HG02642 (cell line): ENCODE measurements at regions not wholly inside any gene's neighbourhood (a gene's known extent, or its start where the extent isn't known, plus 50 kb on each side); places are given as distances from the start of the nearest gene placed in this dataset.

Source experiments
- ATAC-seq: cut with Tn5 transposase; IDR thresholded peaks from one replicate; pipeline ENCODE4 v1.9.1; 2021; ENCODE audit warnings: mild to moderate bottlenecking; ENCODE audit not compliant: unreplicated experiment, poor library complexity

DNA sequence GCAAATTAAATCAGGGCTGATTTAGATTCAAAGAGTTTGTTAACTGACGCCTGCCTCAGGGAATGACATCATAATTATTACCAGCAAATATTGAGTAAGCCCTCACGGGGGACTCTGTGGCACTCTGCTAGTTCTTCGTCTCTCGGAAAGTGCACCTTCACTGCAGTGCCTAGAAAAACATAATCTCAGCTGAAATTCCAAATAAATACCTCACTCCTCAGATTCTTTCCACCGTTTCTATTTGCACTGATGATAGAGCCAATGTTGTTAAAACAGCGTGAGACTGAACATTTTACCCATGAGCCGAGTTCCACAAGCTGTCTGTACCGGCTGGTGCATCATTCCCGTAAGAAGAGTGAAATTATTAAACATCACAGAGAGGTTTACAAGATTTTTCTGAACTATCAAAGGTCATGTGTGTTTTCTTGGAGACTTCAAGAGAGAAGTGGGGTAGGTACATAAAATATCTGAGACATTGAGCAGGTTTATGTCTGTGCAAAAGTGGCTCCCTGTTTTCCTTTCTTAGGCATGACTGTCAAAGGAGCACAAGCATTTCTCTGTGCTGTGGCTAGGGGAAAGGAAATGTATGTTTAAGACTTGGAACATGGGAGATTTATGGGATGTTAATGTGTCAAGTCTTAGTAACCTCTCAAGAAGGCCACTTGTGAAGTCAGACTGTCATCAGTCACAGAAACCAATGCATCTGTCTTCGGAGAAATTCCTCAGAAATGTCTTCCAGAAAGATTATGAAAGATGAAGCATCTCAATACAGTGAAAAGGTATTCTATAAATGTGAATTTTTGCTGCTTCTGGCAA lies 119.6 kb downstream of the CBLL2 start:
- ATAC-seq = no peak

GRCh38 chrX:22395372-22395771 lies 122.7 kb downstream of the CBLL2 start:
- ATAC-seq = no peak

- no peak for ATAC-seq
These were observed 123.7 kb downstream of the CBLL2 start for GRCh38 chrX:22396408-22396807.

GRCh38 chrX:22397566-22397965 lies 124.9 kb downstream of the CBLL2 start:
- ATAC-seq = no peak

DNA sequence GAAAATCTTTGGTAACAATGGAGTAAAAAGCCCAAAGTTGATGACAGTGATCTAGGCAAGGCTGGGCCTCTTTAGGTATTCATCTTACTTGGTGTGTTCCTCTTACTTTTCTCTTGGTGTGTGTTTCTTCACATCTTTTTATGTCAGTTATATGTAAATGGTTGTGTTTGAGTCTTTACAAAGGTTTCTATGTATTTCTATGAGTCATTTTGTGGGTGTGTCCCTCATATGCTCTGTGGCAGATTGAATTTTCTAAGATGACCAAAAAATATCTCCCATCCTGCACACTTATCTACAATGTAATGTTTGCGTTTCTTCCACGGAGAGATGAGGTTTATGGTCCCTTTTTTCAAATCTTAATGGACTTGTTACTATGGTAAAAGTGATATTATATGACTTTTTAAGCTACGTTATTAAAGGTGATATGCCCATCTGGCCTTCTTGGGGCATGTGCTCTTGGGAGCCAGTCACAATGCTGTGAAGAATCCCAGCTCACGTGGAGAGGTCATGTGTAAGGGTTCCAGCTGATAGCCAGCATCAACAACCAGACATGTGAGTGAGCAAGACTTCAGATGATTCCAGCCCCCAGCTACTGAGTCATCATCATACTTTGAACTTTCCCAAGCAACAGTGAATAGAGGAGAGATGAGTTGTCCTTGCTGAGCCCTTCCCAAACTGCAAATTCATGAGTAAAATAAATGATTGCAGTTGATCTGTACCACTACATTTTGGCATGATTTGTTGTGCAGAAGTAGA lies 126.9 kb downstream of the CBLL2 start:
- ATAC-seq = no peak

DNA sequence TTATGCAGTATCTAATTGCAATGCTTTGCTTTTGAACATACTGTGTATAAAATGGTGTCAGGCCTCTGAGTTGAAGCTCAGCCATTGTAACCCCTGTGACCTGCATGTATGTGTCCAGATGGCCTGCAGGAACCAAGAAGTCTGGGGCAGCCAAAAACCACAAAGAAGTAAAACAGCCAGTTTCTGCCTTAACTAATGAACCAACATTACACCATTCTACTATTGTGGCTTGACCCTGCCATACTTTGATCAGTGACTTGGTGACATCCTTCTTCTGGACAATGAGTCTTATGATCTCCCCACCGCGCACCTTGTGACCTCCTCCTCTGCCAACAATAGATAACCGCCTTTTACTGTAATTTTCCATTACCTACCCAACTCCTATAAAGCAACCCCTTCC lies 131.6 kb downstream of the CBLL2 start:
- no peak for ATAC-seq

GRCh38 chrX:22406201-22406737 lies 133.6 kb downstream of the CBLL2 start:
- ATAC-seq = no peak

DNA sequence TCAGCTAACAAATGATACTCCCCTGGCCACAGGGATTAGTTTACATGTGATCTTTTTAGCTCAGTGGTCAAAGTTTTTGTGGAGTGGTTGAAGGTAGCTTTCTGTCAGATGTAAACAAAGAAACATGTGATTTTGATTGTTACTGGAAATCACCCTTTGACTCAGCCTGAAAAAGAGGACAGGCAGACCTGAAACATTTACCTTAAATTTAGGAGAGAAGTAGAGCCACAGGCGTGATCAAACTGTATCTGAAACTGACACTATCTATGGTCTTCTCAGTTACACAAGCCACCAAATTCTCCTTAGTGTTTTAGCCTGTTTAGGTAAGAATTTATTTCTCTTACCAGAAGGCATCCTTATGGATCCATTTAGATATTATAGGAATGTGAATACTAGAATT lies 136.7 kb downstream of the CBLL2 start:
- ATAC-seq = no peak

- ATAC-seq = no peak
These were observed 151.6 kb downstream of the CBLL2 start for GRCh38 chrX:22424122-22424915.

DNA sequence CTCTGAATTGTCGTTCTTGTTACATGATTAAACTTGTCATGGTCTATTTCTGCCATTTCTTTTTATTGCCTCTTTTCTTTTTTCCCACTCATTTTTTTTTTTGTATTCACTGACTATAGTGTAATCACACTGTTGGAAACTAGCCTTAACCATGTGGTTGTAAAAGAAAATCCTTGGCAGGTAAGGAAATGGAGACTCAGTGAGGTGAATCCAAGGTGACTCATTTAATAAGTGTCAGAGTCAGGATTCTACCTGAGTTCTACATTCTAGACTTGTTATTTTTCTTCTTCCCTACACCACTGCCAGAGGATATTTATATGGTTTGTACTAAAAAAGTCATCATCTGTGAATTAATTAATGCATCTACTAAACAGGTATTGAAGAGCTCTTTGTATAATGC lies 152.2 kb downstream of the CBLL2 start:
- no peak for ATAC-seq

GRCh38 chrX:22429704-22430103 lies 157.0 kb downstream of the CBLL2 start:
- ATAC-seq = no peak

DNA sequence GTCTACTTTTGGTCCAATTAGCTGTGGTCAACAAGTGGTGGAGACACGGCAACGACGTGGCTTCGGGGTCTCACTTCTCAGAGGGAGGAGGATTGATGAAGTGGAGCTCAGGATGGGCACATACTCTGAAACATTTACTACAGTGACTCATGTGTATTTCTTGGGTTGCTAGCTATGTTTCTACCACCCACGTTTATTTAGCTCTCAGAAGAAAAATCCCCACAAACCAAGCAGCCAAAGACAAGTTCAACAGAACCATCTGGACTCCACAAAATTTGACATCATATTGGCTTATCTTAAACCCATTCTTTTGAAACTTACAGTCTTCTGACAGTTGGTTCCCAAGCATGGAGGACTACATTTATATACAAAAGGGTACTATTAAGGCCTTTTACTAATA lies 158.0 kb downstream of the CBLL2 start:
- ATAC-seq = no peak

- ATAC-seq = no peak
These were observed 160.8 kb downstream of the CBLL2 start for GRCh38 chrX:22433292-22434070.

- ATAC-seq = no peak
These were observed 173.2 kb downstream of the CBLL2 start for GRCh38 chrX:22445880-22446279.

DNA sequence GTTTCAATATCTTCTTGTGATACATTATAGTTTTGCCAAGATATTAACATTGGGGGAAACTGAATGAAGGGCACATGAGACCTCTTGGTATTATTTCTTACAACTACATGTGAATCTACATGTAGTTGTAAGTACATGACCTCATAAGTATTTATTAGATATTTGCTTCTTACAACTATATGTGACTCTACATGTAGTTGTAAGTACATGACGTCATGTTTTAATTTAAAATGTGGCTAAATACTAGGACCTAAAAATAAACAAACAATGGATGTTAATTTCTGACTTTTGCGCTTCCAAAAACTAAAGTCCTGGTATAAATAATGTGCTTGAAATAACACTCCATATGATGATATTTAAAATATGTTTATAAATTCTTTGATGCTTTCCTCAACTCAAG lies 190.2 kb downstream of the CBLL2 start:
- no peak for ATAC-seq

GRCh38 chrX:22467571-22467970 lies 194.9 kb downstream of the CBLL2 start:
- no peak for ATAC-seq

DNA sequence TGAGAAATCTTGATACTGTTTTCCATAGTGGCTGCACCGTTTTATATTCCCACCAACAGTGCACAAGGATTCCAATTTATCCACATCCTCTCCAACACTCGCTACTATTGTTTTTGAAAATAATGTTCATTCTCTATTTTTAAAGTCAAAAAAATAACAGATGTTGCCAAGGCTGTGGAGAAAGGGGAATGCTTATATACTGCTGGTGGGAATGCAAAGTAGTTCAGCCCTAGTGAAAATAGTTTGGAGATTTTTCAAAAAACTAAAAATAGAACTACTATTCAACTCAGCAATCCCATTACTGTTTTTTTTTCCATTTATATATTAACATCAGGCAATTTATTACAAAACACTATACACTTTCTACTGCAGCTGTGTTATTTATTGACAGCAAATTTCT lies 208.7 kb downstream of the CBLL2 start:
- no peak for ATAC-seq

DNA sequence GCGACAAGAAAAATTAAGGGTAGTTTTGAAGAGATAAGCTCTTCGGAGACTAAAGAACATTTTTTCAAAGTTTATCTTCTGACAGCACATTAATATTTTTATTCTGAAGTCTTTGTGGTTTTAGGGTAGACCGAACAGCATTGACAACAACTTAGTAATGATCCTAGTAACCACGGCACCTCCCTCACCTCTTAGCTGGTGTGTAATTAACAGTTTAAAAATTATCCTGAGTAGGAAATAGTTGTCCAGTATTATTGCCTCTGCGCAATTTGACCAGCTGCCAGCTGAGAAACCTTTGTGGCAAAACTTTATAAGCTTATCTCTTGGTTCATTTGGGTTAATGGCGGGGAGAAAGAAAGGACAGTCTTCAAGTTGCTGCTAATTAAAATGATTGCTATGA lies 213.6 kb downstream of the CBLL2 start:
- ATAC-seq = no peak

- ATAC-seq = no peak
These were observed 244.2 kb downstream of the CBLL2 start for GRCh38 chrX:22516893-22517292.
